ENCODE measurements at regions not wholly inside any gene's neighbourhood (a gene's known extent, or its start where the extent isn't known, plus 50 kb on each side); places are given as distances from the start of the nearest gene placed in this dataset.

DNA sequence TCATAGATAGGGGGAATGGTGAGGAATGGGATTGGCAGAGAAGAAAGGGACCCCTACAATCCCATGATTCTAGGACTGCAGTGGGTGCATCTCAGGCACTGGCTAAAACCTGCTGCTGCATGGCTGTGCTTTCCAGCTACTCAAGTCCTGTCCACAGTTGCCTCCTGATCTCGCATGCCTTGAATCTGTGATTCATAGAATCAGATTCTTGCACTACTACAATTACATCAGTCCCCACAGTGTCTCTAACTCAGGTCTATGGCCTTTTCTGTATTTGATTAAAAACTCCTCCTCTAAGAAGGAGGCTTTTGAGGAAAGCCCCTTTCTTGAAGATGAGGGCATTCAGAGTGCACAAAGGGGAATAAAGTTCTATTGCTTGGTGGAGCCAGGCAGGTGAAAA is 117.4 kb downstream of the LRATD1 start:
- TF ChIP-seq, protein P1, sequence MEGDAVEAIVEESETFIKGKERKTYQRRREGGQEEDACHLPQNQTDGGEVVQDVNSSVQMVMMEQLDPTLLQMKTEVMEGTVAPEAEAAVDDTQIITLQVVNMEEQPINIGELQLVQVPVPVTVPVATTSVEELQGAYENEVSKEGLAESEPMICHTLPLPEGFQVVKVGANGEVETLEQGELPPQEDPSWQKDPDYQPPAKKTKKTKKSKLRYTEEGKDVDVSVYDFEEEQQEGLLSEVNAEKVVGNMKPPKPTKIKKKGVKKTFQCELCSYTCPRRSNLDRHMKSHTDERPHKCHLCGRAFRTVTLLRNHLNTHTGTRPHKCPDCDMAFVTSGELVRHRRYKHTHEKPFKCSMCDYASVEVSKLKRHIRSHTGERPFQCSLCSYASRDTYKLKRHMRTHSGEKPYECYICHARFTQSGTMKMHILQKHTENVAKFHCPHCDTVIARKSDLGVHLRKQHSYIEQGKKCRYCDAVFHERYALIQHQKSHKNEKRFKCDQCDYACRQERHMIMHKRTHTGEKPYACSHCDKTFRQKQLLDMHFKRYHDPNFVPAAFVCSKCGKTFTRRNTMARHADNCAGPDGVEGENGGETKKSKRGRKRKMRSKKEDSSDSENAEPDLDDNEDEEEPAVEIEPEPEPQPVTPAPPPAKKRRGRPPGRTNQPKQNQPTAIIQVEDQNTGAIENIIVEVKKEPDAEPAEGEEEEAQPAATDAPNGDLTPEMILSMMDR (IDR thresholded peaks at IDR 0.05) = no peak
- no peak for TF ChIP-seq POLR2A (IDR thresholded peaks at IDR 0.05)

All from ovary (tissue), 3 donors.